Stimulated activated CD4-positive, alpha-beta T cell treated with anti-CD3 and anti-CD28 coated beads, Interleukin-1b, Interleukin-23, amount 100 ng/mL, for 24 hours (primary cell): ENCODE measurements at regions not wholly inside any gene's neighbourhood (a gene's known extent, or its start where the extent isn't known, plus 50 kb on each side); places are given as distances from the start of the nearest gene placed in this dataset.
"Not testable (repeated sequence)": the region's sequence is repeated elsewhere in the genome, so short reads cannot be mapped to it uniquely, and the experiment has no call there.

Experiments
- DNase-seq, 4 experiments: peaks; one replicate each; pipeline ENCODE4 v3.0.0-alpha.2; 2020; ENCODE audit warnings: low read depth in 4 of 4, low spot score in 1 of 4

GRCh38 chr12:54799966-54800365 lies 54.4 kb upstream of the MUCL1 start:
- not testable (repeated sequence) for DNase-seq

- DNase-seq: no peak
These were observed 55.7 kb upstream of the MUCL1 start for GRCh38 chr12:54798651-54799050.

GRCh38 chr12:54796991-54797390 lies 57.3 kb upstream of the MUCL1 start:
- no peak for DNase-seq

GRCh38 chr12:54795644-54796043 lies 58.7 kb upstream of the MUCL1 start:
- no peak for DNase-seq

- no peak for DNase-seq
These were observed 68.2 kb upstream of the MUCL1 start for GRCh38 chr12:54786081-54786480.

GRCh38 chr12:54784115-54784514 lies 70.2 kb upstream of the MUCL1 start:
- DNase-seq: no peak

GRCh38 chr12:54777031-54777430 lies 77.3 kb upstream of the MUCL1 start:
- not testable (repeated sequence) for DNase-seq

GRCh38 chr12:54773593-54773992 lies 80.7 kb upstream of the MUCL1 start:
- DNase-seq: no peak

GRCh38 chr12:54765652-54766051 lies 88.7 kb upstream of the MUCL1 start:
- no peak for DNase-seq

- no peak for DNase-seq
These were observed 91.9 kb upstream of the MUCL1 start for GRCh38 chr12:54762390-54762789.

- DNase-seq: no peak
These were observed 94.6 kb upstream of the MUCL1 start for GRCh38 chr12:54759751-54760150.

GRCh38 chr12:54751493-54751892 lies 102.8 kb upstream of the MUCL1 start:
- no peak for DNase-seq

GRCh38 chr12:54749191-54749818 lies 101.1 kb upstream of the DCD start:
- DNase-seq: peak in 3 of 4 experiments; percentile 8 to 18 (median 9)

- no peak for DNase-seq
These were observed 96.4 kb upstream of the DCD start for GRCh38 chr12:54744590-54744989.

GRCh38 chr12:54740882-54741281 lies 92.7 kb upstream of the DCD start:
- DNase-seq: no peak

- DNase-seq: no peak
These were observed 88.4 kb upstream of the DCD start for GRCh38 chr12:54736549-54736948.

- DNase-seq: no peak
These were observed 86.2 kb upstream of the DCD start for GRCh38 chr12:54734196-54734950.

GRCh38 chr12:54725233-54725843 lies 77.2 kb upstream of the DCD start:
- no peak for DNase-seq

- peak in 1 of 4 experiments; percentile 20 for DNase-seq
These were observed 75.5 kb upstream of the DCD start for GRCh38 chr12:54723379-54724256.

- DNase-seq: no peak
These were observed 73.1 kb upstream of the DCD start for GRCh38 chr12:54721312-54721711.

GRCh38 chr12:54719691-54720090 lies 71.5 kb upstream of the DCD start:
- DNase-seq: no peak
